K562 (cell line): ENCODE measurements at regions not wholly inside any gene's neighbourhood (a gene's known extent, or its start where the extent isn't known, plus 50 kb on each side); places are given as distances from the start of the nearest gene placed in this dataset.

Experiments used
- ATAC-seq: fragments of 200-7000 bp; cut with Tn5 transposase; 3 replicates; pipeline ENCODE4 v1.9.1; 2020; ENCODE audit warnings: moderate library complexity
- BruUV-seq: library from RNA; stranded (reverse); fragments of 400-500 nt; replicated peaks from 2 replicates; lab custom pipeline; 2021; lab: Mats Ljungman, UMichigan
- CTCF ChIA-PET: fragments of 300-600 bp; formaldehyde crosslinking; extraction: SDS; loops from one replicate; lab custom pipeline; 2021; ENCODE audit warnings: low intra/inter-chr PET ratio; lab: Yijun Ruan, JAX
- POLR2A ChIA-PET: fragments of 300-600, 350-650 bp; sonication (Branson Sonifier 250); formaldehyde crosslinking; extraction: SDS; loops from one replicate; lab custom pipeline; 2021; ENCODE audit warnings: antibody characterized with exemption, inconsistent platforms; lab: Yijun Ruan, JAX
- DNase-seq, 4 experiments: peaks; one replicate each; pipeline versions ENCODE4 v3.0.0 to v3.0.0-alpha.2; 2011 to 2018; ENCODE audit warnings: low spot score in 3 of 4, mixed read lengths in 3 of 4; ENCODE audit errors: extremely low read depth in 1 of 4
- FAIRE-seq: peaks from 2 replicates; lab custom pipeline; 2011; peaks lifted over from hg19 to GRCh38; lab: Jason Lieb, UNC
- H2AFZ ChIP-seq: 2 replicates; pipeline ENCODE4 v1.6.0; 2011; ENCODE audit warnings: low read depth, low read length, control low read depth, inconsistent platforms
- H3K27ac ChIP-seq: fragments of 200-600 bp; 3 replicates; pipeline ENCODE4 v1.8.0; 2011; ENCODE audit warnings: low read depth, mild to moderate bottlenecking, control low read depth, inconsistent platforms, low read length, moderate library complexity, mixed read lengths; ENCODE audit errors: extremely low read depth
- H3K27me3 ChIP-seq, 2 experiments: fragments of 300-600 bp in 1 of 2; 2 replicates in 1 of 2; 3 replicates in 1 of 2; pipeline versions ENCODE4 v1.6.0 to v1.8.0; 2011; ENCODE audit warnings: inconsistent platforms in 2 of 2, low read length in 2 of 2, mild to moderate bottlenecking in 1 of 2, mixed read lengths in 1 of 2, moderate library complexity in 1 of 2; ENCODE audit not compliant: control insufficient read depth in 2 of 2, insufficient read depth in 2 of 2
- H3K36me3 ChIP-seq: fragments of 300-600 bp; 3 replicates; pipeline ENCODE4 v1.8.0; 2011; ENCODE audit warnings: mild to moderate bottlenecking, low read length, inconsistent platforms; ENCODE audit not compliant: control insufficient read depth, insufficient read depth
- H3K4me1 ChIP-seq, 2 experiments: fragments of 200-600 bp in 1 of 2; replicated peaks in 1 of 2; 2 replicates in 1 of 2; 3 replicates in 1 of 2; pipeline versions ENCODE4 v1.5.1 to v1.8.0; 2011; ENCODE audit warnings: inconsistent platforms in 2 of 2, low read length in 2 of 2, mild to moderate bottlenecking in 1 of 2, mixed read lengths in 1 of 2, moderate library complexity in 1 of 2; ENCODE audit not compliant: control insufficient read depth in 2 of 2, insufficient read depth in 2 of 2
- H3K4me2 ChIP-seq: 2 replicates; pipeline ENCODE4 v1.6.1; 2011; ENCODE audit warnings: low read length, control low read depth, inconsistent platforms, mixed read lengths; ENCODE audit not compliant: insufficient read depth
- H3K4me3 ChIP-seq: fragments of 200-600 bp; sonication (generic), shearing (Covaris generic); 2 replicates; pipeline ENCODE4 v1.5.1; 2016; ENCODE audit warnings: control low read depth, inconsistent platforms
- H3K79me2 ChIP-seq: fragments of 200-600 bp; 3 replicates; pipeline ENCODE4 v1.8.0; 2011; ENCODE audit warnings: low read length, inconsistent platforms; ENCODE audit not compliant: control insufficient read depth, insufficient read depth
- H3K9ac ChIP-seq, 2 experiments: 2 replicates each; pipeline versions ENCODE4 v1.6.0 to v1.6.1; 2011; ENCODE audit warnings: low read depth in 2 of 2, low read length in 2 of 2, control low read depth in 1 of 2, inconsistent platforms in 1 of 2, mild to moderate bottlenecking in 1 of 2, mixed read lengths in 1 of 2; ENCODE audit not compliant: insufficient read depth in 1 of 2
- H3K9me1 ChIP-seq: one replicate; pipeline ENCODE4 v1.6.0; 2011; ENCODE audit warnings: inconsistent platforms, mild to moderate bottlenecking, low read length, moderate library complexity; ENCODE audit not compliant: control insufficient read depth, insufficient read depth
- H3K9me3 ChIP-seq: replicated peaks from 2 replicates; pipeline ENCODE4 v1.5.1; 2011; ENCODE audit warnings: low read depth, low read length, inconsistent platforms; ENCODE audit not compliant: control insufficient read depth, insufficient read depth
- H4K20me1 ChIP-seq: replicated peaks from 2 replicates; pipeline ENCODE4 v1.6.1; 2011; ENCODE audit warnings: low read length, inconsistent platforms, mixed read lengths; ENCODE audit not compliant: control insufficient read depth, insufficient read depth
- ETS2 ChIP-seq: IDR thresholded peaks from 2 replicates; pipeline ENCODE4 v1.6.1; 2016; ENCODE audit warnings: borderline replicate concordance, missing genetic modification characterization, mild to moderate bottlenecking, moderate library complexity, missing compliant biosample characterization; ENCODE audit not compliant: poor library complexity, severe bottlenecking
- KHSRP ChIP-seq: fragments of 450-650 bp; IDR thresholded peaks from 2 replicates; pipeline ENCODE4 v1.6.1; 2017
- NFIC ChIP-seq: fragments of 450-650 bp; IDR thresholded peaks from 2 replicates; pipeline ENCODE4 v1.6.1; 2017; ENCODE audit warnings: mild to moderate bottlenecking, inconsistent platforms
- ZBTB40 ChIP-seq, 2 experiments: fragments of 450-650 bp in 1 of 2; sonication (generic) in 1 of 2; formaldehyde crosslinking in 1 of 2; IDR thresholded peaks; 2 replicates each; pipeline versions ENCODE4 v1.7.1 to v1.9.0; 2016 to 2022; ENCODE audit warnings: inconsistent platforms in 1 of 2, mild to moderate bottlenecking in 1 of 2, missing genetic modification reagents in 1 of 2
- ZNF143 ChIP-seq: sonication (generic); formaldehyde crosslinking; IDR thresholded peaks from 2 replicates; pipeline ENCODE4 v1.9.0; 2022; ENCODE audit warnings: mild to moderate bottlenecking, missing genetic modification reagents
- WGBS: fragments of 100-300 bp; shearing (Covaris generic); methylation state at CpG from one replicate; pipeline ENCODE4 v1.1.6; 2016; ENCODE audit warnings: low coverage, mixed read lengths; ENCODE audit not compliant: insufficient coverage; ENCODE audit errors: missing lambda C conversion rate; 5-methylcytosine and 5-hydroxymethylcytosine counted together
- in situ Hi-C: fragments of 300-500 bp; cut with MboI; formaldehyde crosslinking; loops from 4 replicates; pipeline ENCODE4 v1.15.0; 2018; ENCODE audit warnings: inconsistent platforms, mixed read lengths
- intact Hi-C: fragments of 100-400 bp; cut with micrococcal nuclease; formaldehyde crosslinking; loops from 2 replicates; pipeline ENCODE4 v1.14.2; 2022

- CTCF ChIA-PET, result no interaction called here
- no peak overlapping the region for H3K4me3 ChIP-seq
- POLR2A ChIA-PET, result interaction anchor here (0.6 kb wide), 1 partner anchor 77 kb away, joined by 3 read pairs; no protein-coding TSS in a partner anchor
- no peak for FAIRE-seq
- TF ChIP-seq ZNF143 (no peak), NFIC (peak; percentile 79)
- TF ChIP-seq, all 486 proteins: peak for 1
- no TSS peak for BruUV-seq
- intact Hi-C loops, result no loop called here
- H3K4me2 ChIP-seq, result no peak overlapping the region
- no peaks in the 10 kb centered on the region for H4K20me1 ChIP-seq
- WGBS, result under 1% methylated on average over 10 of the region's 10 CpGs
- DNase-seq, result no peak
- H3K27ac ChIP-seq, result no peak overlapping the region
- no peaks in the 10 kb centered on the region for H3K9me3 ChIP-seq
- in situ Hi-C loops, result loop anchor here (5.0 kb wide), 1 partner anchor 617 kb away; no protein-coding TSS in a partner anchor
- peaks cover 0 to 10% of the 10 kb centered on the region in 2 experiments; a peak in 1 of 5 replicates for H3K4me1 ChIP-seq
- ATAC-seq, result no peak
- peaks cover 12 to 46% of the 10 kb centered on the region in 2 experiments; a peak in 4 of 5 replicates for H3K27me3 ChIP-seq
- H3K79me2 ChIP-seq, result no peaks in the 10 kb centered on the region
- no peaks in the 10 kb centered on the region for H3K9me1 ChIP-seq
- H3K9ac ChIP-seq, result no peak overlapping the region
- no peak overlapping the region for H2AFZ ChIP-seq
- no peaks in the 10 kb centered on the region for H3K36me3 ChIP-seq
These were observed 53.7 kb upstream of the FAM174B start for GRCh38 chr15:92709110-92709790.

GRCh38 chr15:92711457-92711831, 55.9 kb upstream of the FAM174B start:
- no peaks in the 10 kb centered on the region for H3K9me3 ChIP-seq
- in situ Hi-C loops, result no loop called here
- FAIRE-seq, result no peak
- TF ChIP-seq ETS2 (tag) (no peak), KHSRP (no peak), ZBTB40 (IDR thresholded peaks at IDR 0.05) (no peak), ZBTB40 (CRISPR knock-in tag; IDR thresholded peaks at IDR 0.05) (no peak)

More at GRCh38 chr15:92711457-92711831, 55.9 kb upstream of the FAM174B start:
- no peaks in the 10 kb centered on the region for H3K9me1 ChIP-seq
- CTCF ChIA-PET, result no interaction called here
- POLR2A ChIA-PET, result interaction anchor here (0.7 kb wide), 1 partner anchor 22 kb away, joined by 4 read pairs; no protein-coding TSS in a partner anchor
- no peaks in the 10 kb centered on the region for H3K36me3 ChIP-seq
- H3K4me1 ChIP-seq, result peaks cover 0 to 17% of the 10 kb centered on the region in 2 experiments; a peak in 2 of 5 replicates
- no TSS peak for BruUV-seq
- peaks cover 14 to 49% of the 10 kb centered on the region in 2 experiments for H3K27me3 ChIP-seq
- no peak overlapping the region for H3K4me3 ChIP-seq
- H3K79me2 ChIP-seq, result no peaks in the 10 kb centered on the region
- no peak overlapping the region for H3K27ac ChIP-seq
- ATAC-seq, result no peak
- no peaks in the 10 kb centered on the region for H4K20me1 ChIP-seq
- intact Hi-C loops, result no loop called here
- no peak overlapping the region for H3K4me2 ChIP-seq
- 17% methylated on average over 14 of the region's 30 CpGs for WGBS
- no peak overlapping the region for H2AFZ ChIP-seq
- no peak overlapping the region for H3K9ac ChIP-seq
- DNase-seq, result no peak
